Activated CD8-positive, alpha-beta T cell treated with anti-CD3 and anti-CD28 coated beads for 36 hours (primary cell): ENCODE measurements at regions not wholly inside any gene's neighbourhood (a gene's known extent, or its start where the extent isn't known, plus 50 kb on each side); places are given as distances from the start of the nearest gene placed in this dataset.

ENCODE experiments used
- ATAC-seq: fragments of 200-7000 bp; cut with Tn5 transposase; one replicate; pipeline ENCODE4 v1.10.0; 2021; ENCODE audit warnings: mild to moderate bottlenecking, moderate library complexity
- CTCF ChIA-PET: fragments of 350-600 bp; sonication (Branson Sonifier 250); formaldehyde crosslinking; loops from one replicate; lab custom pipeline; 2021; ENCODE audit warnings: antibody characterized with exemption; lab: Charles Lee
- POLR2A ChIA-PET: fragments of 350-600 bp; sonication (Branson Sonifier 250); formaldehyde crosslinking; loops from one replicate; lab custom pipeline; 2021; ENCODE audit warnings: antibody characterized with exemption; lab: Charles Lee
- DNase-seq: peaks from one replicate; pipeline ENCODE4 v3.0.0-alpha.2; 2020
- H3K27ac Mint-ChIP-seq: one replicate; pipeline ENCODE4 v1.8.0; 2021; ENCODE audit warnings: mild to moderate bottlenecking, mixed read lengths
- H3K27me3 Mint-ChIP-seq: one replicate; pipeline ENCODE4 v1.8.0; 2021; ENCODE audit warnings: mixed read lengths
- H3K36me3 Mint-ChIP-seq: one replicate; pipeline ENCODE4 v1.8.0; 2021; ENCODE audit warnings: low read depth, mixed read lengths
- H3K4me1 Mint-ChIP-seq: one replicate; pipeline ENCODE4 v1.8.0; 2021; ENCODE audit warnings: low read depth, mixed read lengths
- H3K4me3 Mint-ChIP-seq: one replicate; pipeline ENCODE4 v1.8.0; 2021; ENCODE audit warnings: mild to moderate bottlenecking, moderate library complexity, mixed read lengths
- H3K9me3 Mint-ChIP-seq: one replicate; pipeline ENCODE4 v1.8.0; 2021; ENCODE audit warnings: mixed read lengths
- intact Hi-C: fragments of 100-400 bp; cut with micrococcal nuclease; formaldehyde crosslinking; loops from one replicate; pipeline ENCODE4 v1.10.0; 2022
- TF ChIP-seq, protein P1 (sequence below): fragments of 200-600 bp; IDR thresholded peaks from one replicate; pipeline ENCODE4 v1.8.0; 2022; ENCODE audit warnings: antibody characterized with exemption, mild to moderate bottlenecking

DNA sequence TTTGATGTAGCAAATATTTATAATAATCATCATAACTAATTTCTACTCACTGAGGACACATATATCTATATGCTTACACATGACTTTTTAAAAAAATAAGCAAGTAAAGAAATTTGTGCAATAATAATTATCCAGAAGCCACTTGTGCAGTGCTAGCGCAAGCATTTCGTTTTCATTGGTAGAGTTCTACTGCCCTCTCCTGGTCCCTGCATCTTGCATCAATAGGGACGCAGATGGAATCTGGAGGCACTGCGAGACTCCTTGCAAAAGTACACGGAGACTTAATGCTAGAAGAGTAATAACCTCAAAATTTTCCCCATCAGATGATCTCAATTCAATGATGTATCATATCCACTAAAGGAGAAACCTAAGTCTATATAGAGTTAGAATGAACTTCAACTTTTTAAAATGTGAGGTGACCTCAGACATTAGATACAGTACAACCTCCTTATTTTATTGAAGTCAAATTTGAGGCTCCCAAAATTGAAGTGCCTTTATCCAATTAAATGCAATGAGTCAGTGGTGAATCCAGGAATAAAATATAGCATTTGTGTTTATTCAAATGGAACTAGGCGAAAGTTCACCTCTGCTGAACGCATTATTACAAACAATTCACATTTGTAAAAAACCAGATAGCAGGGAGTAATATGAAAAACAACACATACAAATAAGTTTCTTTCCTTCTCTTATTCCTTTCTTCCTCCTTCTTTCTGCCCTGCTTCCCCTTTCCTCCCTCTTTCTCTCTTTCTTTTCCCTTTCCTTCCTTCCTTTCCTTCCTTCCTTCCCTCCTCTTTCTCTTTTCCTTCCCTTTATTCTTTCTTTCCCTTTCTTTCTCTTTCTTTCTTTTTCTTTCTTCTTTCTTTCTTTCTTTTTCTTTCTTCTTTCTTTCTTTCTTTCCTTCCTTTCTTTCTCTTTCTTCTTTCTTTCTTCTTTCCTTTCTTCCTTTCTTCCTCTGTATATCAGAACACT, 450.0 kb downstream of the ANKRD50 start:
- DNase-seq = peak; percentile 68
- Mint-ChIP-seq H3K9me3 (no peaks in the 10 kb centered on the region), H3K27ac (no peak overlapping the region), H3K36me3 (no peaks in the 10 kb centered on the region), H3K27me3 (no peaks in the 10 kb centered on the region), H3K4me1 (no peaks in the 10 kb centered on the region), H3K4me3 (no peak overlapping the region)
- TF ChIP-seq, protein P1, sequence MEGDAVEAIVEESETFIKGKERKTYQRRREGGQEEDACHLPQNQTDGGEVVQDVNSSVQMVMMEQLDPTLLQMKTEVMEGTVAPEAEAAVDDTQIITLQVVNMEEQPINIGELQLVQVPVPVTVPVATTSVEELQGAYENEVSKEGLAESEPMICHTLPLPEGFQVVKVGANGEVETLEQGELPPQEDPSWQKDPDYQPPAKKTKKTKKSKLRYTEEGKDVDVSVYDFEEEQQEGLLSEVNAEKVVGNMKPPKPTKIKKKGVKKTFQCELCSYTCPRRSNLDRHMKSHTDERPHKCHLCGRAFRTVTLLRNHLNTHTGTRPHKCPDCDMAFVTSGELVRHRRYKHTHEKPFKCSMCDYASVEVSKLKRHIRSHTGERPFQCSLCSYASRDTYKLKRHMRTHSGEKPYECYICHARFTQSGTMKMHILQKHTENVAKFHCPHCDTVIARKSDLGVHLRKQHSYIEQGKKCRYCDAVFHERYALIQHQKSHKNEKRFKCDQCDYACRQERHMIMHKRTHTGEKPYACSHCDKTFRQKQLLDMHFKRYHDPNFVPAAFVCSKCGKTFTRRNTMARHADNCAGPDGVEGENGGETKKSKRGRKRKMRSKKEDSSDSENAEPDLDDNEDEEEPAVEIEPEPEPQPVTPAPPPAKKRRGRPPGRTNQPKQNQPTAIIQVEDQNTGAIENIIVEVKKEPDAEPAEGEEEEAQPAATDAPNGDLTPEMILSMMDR = peak; percentile 59
- ATAC-seq = peak; percentile 68
- POLR2A ChIA-PET = no interaction called here
- intact Hi-C loops = loop anchor here (5.0 kb wide), 1 partner anchor 490 kb away; no protein-coding TSS in a partner anchor
- CTCF ChIA-PET = interaction anchor here (0.7 kb wide), 1 partner anchor 490 kb away, joined by 3 read pairs; no protein-coding TSS in a partner anchor

DNA sequence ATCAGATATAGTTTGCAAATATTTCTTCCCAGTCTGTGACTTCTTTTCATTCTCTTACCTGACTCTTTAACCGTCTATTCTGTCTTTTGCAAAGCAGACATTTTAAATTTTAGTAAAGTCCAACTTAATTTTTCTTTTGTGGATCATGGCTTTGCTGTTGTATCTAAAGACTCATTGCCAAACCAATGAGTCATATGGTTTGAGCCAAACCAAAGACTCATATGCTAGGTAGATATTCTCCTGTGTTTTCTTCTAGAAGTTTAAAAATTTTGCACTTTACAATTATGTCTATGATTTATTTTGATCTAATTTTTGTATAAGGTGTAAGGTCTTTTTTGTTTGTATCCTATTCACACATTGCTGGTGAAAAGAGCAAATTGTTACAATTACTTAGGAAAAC, 446.8 kb downstream of the ANKRD50 start:
- TF ChIP-seq, protein P1 = no peak
- Mint-ChIP-seq H3K4me3 (no peak overlapping the region), H3K9me3 (no peaks in the 10 kb centered on the region), H3K27me3 (peaks cover 2% of the 10 kb centered on the region), H3K4me1 (no peaks in the 10 kb centered on the region), H3K27ac (no peak overlapping the region), H3K36me3 (no peaks in the 10 kb centered on the region)
- no peak for ATAC-seq
- no peak for DNase-seq
- POLR2A ChIA-PET = no interaction called here
- CTCF ChIA-PET = no interaction called here
- intact Hi-C loops = no loop called here

DNA sequence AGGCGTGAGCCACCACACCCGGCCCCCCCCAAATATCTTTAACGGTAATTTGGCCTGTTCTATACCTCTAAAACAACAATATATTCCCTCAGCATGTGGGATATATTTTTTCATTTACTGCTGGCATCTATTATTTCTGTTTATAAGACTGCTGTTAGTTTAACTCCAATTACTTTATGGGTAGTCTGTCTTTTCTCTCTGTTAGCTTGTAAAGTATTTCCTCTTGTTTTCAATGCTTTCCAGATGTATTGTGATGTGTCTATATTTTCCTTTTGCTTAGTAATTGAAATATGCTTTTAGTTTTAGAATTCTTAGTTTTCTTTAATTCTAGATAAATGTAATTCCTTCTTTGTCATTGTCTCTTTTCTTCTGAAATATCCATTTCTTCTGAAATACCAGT, 445.8 kb downstream of the ANKRD50 start:
- TF ChIP-seq, protein P1 = no peak
- ChIA-PET CTCF (no interaction called here), POLR2A (no interaction called here)
- H3K27ac Mint-ChIP-seq = no peak overlapping the region
- no peaks in the 10 kb centered on the region for H3K36me3 Mint-ChIP-seq
- H3K4me1 Mint-ChIP-seq = no peaks in the 10 kb centered on the region
- no peak overlapping the region for H3K4me3 Mint-ChIP-seq
- peaks cover 2% of the 10 kb centered on the region for H3K27me3 Mint-ChIP-seq
- intact Hi-C loops = no loop called here
- DNase-seq (no peak), ATAC-seq (no peak)
- H3K9me3 Mint-ChIP-seq = no peaks in the 10 kb centered on the region

DNA sequence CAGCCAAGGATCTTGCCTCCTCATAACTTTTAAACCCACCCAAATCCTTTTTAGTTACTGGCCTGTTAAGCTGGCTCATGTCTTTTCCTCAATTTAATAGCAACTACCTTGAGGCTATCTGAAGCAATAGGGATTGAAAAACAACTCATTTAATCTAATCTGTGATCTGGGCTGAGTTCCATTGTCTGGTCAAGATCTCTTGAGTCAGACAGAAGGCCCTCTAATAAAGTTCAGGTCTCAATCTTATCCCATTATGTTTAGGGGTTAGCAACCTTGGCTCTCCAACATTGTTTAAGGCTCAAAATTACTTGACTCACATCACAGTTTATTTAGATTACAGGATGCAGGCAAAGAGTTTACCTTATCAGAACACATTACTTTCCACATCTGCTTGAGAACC, 436.1 kb downstream of the ANKRD50 start:
- ChIA-PET CTCF (no interaction called here), POLR2A (no interaction called here)
- Mint-ChIP-seq H3K4me1 (no peaks in the 10 kb centered on the region), H3K36me3 (no peaks in the 10 kb centered on the region), H3K4me3 (no peak overlapping the region), H3K9me3 (no peaks in the 10 kb centered on the region), H3K27me3 (peaks cover 4% of the 10 kb centered on the region), H3K27ac (no peak overlapping the region)
- DNase-seq = no peak
- intact Hi-C loops = no loop called here
- TF ChIP-seq, protein P1 = no peak
- no peak for ATAC-seq

DNA sequence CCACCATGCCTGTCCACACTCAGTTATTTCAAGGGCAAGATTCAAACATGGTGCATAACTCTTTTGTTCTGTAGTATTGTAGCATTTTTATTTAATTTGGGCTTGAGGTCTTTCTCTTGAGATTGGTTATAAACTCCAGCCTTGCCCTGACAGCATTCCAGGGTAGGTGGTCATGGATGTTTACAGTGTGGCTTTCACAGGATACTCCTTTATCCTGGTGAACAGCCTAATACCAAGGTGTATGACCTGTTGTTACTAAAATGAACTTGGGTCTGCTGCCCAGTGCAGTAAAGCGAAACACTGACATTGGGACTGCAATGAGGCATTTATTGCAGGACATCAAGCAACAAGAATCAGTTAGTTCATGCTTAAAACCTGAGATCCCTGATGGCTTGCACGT, 434.8 kb downstream of the ANKRD50 start:
- Mint-ChIP-seq H3K27me3 (peaks cover 6% of the 10 kb centered on the region), H3K36me3 (no peaks in the 10 kb centered on the region), H3K4me3 (no peak overlapping the region), H3K27ac (no peak overlapping the region), H3K9me3 (no peaks in the 10 kb centered on the region), H3K4me1 (no peaks in the 10 kb centered on the region)
- CTCF ChIA-PET = no interaction called here
- POLR2A ChIA-PET = no interaction called here
- DNase-seq (no peak), ATAC-seq (no peak)
- intact Hi-C loops = no loop called here
- TF ChIP-seq, protein P1 = no peak
